GM18511 (cell line): ENCODE measurements at regions not wholly inside any gene's neighbourhood (a gene's known extent, or its start where the extent isn't known, plus 50 kb on each side); places are given as distances from the start of the nearest gene placed in this dataset.

Source experiments
- ATAC-seq: cut with Tn5 transposase; IDR thresholded peaks from one replicate; pipeline ENCODE4 v1.9.1; 2021; ENCODE audit warnings: mild to moderate bottlenecking, moderate library complexity; ENCODE audit not compliant: unreplicated experiment

- ATAC-seq: no peak
Measured at GRCh38 chr2:2856723-2857415, 520.7 kb downstream of the EIPR1 start.

- no peak for ATAC-seq
Measured at GRCh38 chr2:2855297-2855696, 522.3 kb downstream of the EIPR1 start.

- ATAC-seq: no peak
Measured at GRCh38 chr2:2853346-2853745, 522.3 kb upstream of the MYT1L start.

- no peak for ATAC-seq
Measured at GRCh38 chr2:2851806-2852777, 521.0 kb upstream of the MYT1L start.

GRCh38 chr2:2851316-2851715 is 520.2 kb upstream of the MYT1L start:
- no peak for ATAC-seq

- no peak for ATAC-seq
Measured at GRCh38 chr2:2850859-2851258, 519.8 kb upstream of the MYT1L start.

GRCh38 chr2:2850218-2850755 is 519.2 kb upstream of the MYT1L start:
- no peak for ATAC-seq

- ATAC-seq: no peak
Measured at GRCh38 chr2:2849464-2850217, 518.6 kb upstream of the MYT1L start.

- no peak for ATAC-seq
Measured at GRCh38 chr2:2848621-2849333, 517.7 kb upstream of the MYT1L start.

- no peak for ATAC-seq
Measured at GRCh38 chr2:2848198-2848597, 517.1 kb upstream of the MYT1L start.

- ATAC-seq: no peak
Measured at GRCh38 chr2:2847209-2847676, 516.2 kb upstream of the MYT1L start.

GRCh38 chr2:2846332-2847208 is 515.5 kb upstream of the MYT1L start:
- no peak for ATAC-seq

GRCh38 chr2:2845806-2846315 is 514.8 kb upstream of the MYT1L start:
- ATAC-seq: no peak

GRCh38 chr2:2845267-2845666 is 514.2 kb upstream of the MYT1L start:
- ATAC-seq: no peak

- ATAC-seq: no peak
Measured at GRCh38 chr2:2843969-2844548, 513.0 kb upstream of the MYT1L start.

GRCh38 chr2:2842466-2842865 is 511.4 kb upstream of the MYT1L start:
- no peak for ATAC-seq

- no peak for ATAC-seq
Measured at GRCh38 chr2:2840681-2841300, 509.7 kb upstream of the MYT1L start.

- no peak for ATAC-seq
Measured at GRCh38 chr2:2839782-2840531, 508.9 kb upstream of the MYT1L start.
